Middle frontal gyrus (tissue), 1 donor: ENCODE measurements at regions not wholly inside any gene's neighbourhood (a gene's known extent, or its start where the extent isn't known, plus 50 kb on each side); places are given as distances from the start of the nearest gene placed in this dataset.

Experiments
- DNase-seq: peaks from one replicate; pipeline ENCODE4 v3.0.0-alpha.2; 2015; ENCODE audit warnings: low spot score; ENCODE audit errors: extremely low spot score

GRCh38 chr7:24341691-24342413, 57.9 kb downstream of the NPY start:
- no peak for DNase-seq

- DNase-seq, result no peak
Measured at GRCh38 chr7:24343614-24344013, 59.6 kb downstream of the NPY start.

- no peak for DNase-seq
Measured at GRCh38 chr7:24346129-24346528, 62.1 kb downstream of the NPY start.

GRCh38 chr7:24346716-24347115, 62.7 kb downstream of the NPY start:
- no peak for DNase-seq

- DNase-seq, result no peak
Measured at GRCh38 chr7:24349339-24349738, 65.3 kb downstream of the NPY start.

GRCh38 chr7:24354456-24354855, 70.5 kb downstream of the NPY start:
- no peak for DNase-seq

GRCh38 chr7:24356718-24357386, 72.9 kb downstream of the NPY start:
- DNase-seq, result no peak

- no peak for DNase-seq
Measured at GRCh38 chr7:24361001-24361400, 77.0 kb downstream of the NPY start.

GRCh38 chr7:24365606-24366005, 81.6 kb downstream of the NPY start:
- no peak for DNase-seq

- no peak for DNase-seq
Measured at GRCh38 chr7:24366876-24367275, 82.9 kb downstream of the NPY start.

- no peak for DNase-seq
Measured at GRCh38 chr7:24368161-24368560, 84.2 kb downstream of the NPY start.

GRCh38 chr7:24370541-24370940, 86.6 kb downstream of the NPY start:
- DNase-seq, result no peak

GRCh38 chr7:24372961-24373955, 89.3 kb downstream of the NPY start:
- DNase-seq, result no peak

GRCh38 chr7:24378871-24379616, 95.1 kb downstream of the NPY start:
- DNase-seq, result no peak

GRCh38 chr7:24381894-24382505, 98.0 kb downstream of the NPY start:
- no peak for DNase-seq

- DNase-seq, result no peak
Measured at GRCh38 chr7:24383055-24383454, 99.1 kb downstream of the NPY start.

- no peak for DNase-seq
Measured at GRCh38 chr7:24384362-24385030, 100.5 kb downstream of the NPY start.

GRCh38 chr7:24388212-24388611, 104.2 kb downstream of the NPY start:
- DNase-seq, result no peak

GRCh38 chr7:24390376-24391157, 106.6 kb downstream of the NPY start:
- DNase-seq, result no peak
